PC-3 (cell line): ENCODE measurements at regions not wholly inside any gene's neighbourhood (a gene's known extent, or its start where the extent isn't known, plus 50 kb on each side); places are given as distances from the start of the nearest gene placed in this dataset.

ENCODE experiments used
- EZH2phosphoT487 ChIP-seq: fragments of 300-600 bp; sonication (generic); IDR thresholded peaks from 2 replicates; pipeline ENCODE4 v1.6.1; 2018; ENCODE audit warnings: mild to moderate bottlenecking, antibody characterized with exemption, low read length, borderline replicate concordance
- TF ChIP-seq, protein P1 (sequence below): fragments of 300-600 bp; sonication (generic); conservative IDR thresholded peaks from 2 replicates; pipeline ENCODE4 v1.5.1; 2017; ENCODE audit warnings: antibody characterized with exemption, low read depth, mild to moderate bottlenecking, low read length

DNA sequence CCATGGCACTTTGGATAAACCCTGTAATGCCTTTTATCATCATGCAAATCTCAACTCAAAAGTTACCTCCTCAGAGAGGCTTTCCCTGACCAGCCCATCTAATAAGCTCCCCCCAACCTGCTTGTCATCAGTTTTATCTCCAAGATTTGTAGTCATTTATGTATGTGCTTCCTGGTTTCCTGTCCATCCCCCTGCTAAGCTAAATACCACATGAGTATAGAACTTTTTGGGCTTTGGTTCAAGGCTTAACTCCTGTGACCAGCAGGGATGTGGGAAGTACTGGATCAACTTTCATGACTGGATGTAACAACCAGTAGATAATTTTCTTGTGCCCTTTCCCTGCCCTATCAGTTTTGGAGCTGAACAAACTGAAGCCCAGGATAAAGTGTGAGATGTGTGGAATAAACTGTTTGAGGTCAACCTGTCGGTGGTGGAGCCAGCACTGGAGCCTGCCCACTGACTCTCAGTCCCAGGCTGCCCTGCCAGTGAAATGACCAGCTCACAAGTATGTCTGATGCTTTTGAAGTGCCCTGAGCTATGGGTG is 148.6 kb downstream of the CYP26A1 start:
- TF ChIP-seq, protein P1, sequence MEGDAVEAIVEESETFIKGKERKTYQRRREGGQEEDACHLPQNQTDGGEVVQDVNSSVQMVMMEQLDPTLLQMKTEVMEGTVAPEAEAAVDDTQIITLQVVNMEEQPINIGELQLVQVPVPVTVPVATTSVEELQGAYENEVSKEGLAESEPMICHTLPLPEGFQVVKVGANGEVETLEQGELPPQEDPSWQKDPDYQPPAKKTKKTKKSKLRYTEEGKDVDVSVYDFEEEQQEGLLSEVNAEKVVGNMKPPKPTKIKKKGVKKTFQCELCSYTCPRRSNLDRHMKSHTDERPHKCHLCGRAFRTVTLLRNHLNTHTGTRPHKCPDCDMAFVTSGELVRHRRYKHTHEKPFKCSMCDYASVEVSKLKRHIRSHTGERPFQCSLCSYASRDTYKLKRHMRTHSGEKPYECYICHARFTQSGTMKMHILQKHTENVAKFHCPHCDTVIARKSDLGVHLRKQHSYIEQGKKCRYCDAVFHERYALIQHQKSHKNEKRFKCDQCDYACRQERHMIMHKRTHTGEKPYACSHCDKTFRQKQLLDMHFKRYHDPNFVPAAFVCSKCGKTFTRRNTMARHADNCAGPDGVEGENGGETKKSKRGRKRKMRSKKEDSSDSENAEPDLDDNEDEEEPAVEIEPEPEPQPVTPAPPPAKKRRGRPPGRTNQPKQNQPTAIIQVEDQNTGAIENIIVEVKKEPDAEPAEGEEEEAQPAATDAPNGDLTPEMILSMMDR, result no peak
- no peak for TF ChIP-seq EZH2phosphoT487
